A673 (cell line): ENCODE measurements at regions not wholly inside any gene's neighbourhood (a gene's known extent, or its start where the extent isn't known, plus 50 kb on each side); places are given as distances from the start of the nearest gene placed in this dataset.
A peak's percentile ranks its signal among the peaks of the same experiment; 100 is the strongest.

Source experiments
- CTCF ChIP-seq: fragments of 300-800, 200-600 bp; sonication (generic); conservative IDR thresholded peaks from 2 replicates; pipeline ENCODE4 v1.5.1; 2017; ENCODE audit warnings: low read depth, mild to moderate bottlenecking, antibody characterized with exemption, low read length, moderate library complexity, mixed read lengths
- EZH2 ChIP-seq: fragments of 200-600 bp; sonication (generic); IDR thresholded peaks from 2 replicates; pipeline ENCODE4 v1.6.1; 2017; ENCODE audit warnings: borderline replicate concordance, low read depth, mild to moderate bottlenecking, mixed read lengths, antibody characterized with exemption, low read length; ENCODE audit not compliant: poor library complexity, severe bottlenecking

GRCh38 chr14:100662879-100663760, 63.6 kb upstream of the DLK1 start:
- TF ChIP-seq EZH2 (no peak), CTCF (peak; percentile 95)
